NB4 (cell line): ENCODE measurements at regions not wholly inside any gene's neighbourhood (a gene's known extent, or its start where the extent isn't known, plus 50 kb on each side); places are given as distances from the start of the nearest gene placed in this dataset.

Source experiments
- DNase-seq: peaks from one replicate; pipeline ENCODE4 v3.0.0; 2010; ENCODE audit warnings: low read depth
- H3K4me3 ChIP-seq: one replicate; pipeline ENCODE4 v1.5.1; 2011; ENCODE audit warnings: mild to moderate bottlenecking, low read depth, low read length, moderate library complexity
- MYC ChIP-seq: IDR thresholded peaks from 2 replicates; pipeline ENCODE4 v1.6.1; 2011; ENCODE audit warnings: low read depth, low read length
- POLR2A ChIP-seq: IDR thresholded peaks from 2 replicates; pipeline ENCODE4 v1.6.1; 2011; ENCODE audit warnings: mild to moderate bottlenecking; ENCODE audit not compliant: insufficient read length; ENCODE audit errors: extremely low read depth
- TF ChIP-seq, protein P1 (sequence below): IDR thresholded peaks from 2 replicates; pipeline ENCODE4 v1.6.1; 2011; ENCODE audit warnings: low read depth, low read length
- TF ChIP-seq, protein P2 (sequence below): IDR thresholded peaks from one replicate; pipeline ENCODE4 v1.5.1; 2012; ENCODE audit warnings: low read depth, low read length

DNA sequence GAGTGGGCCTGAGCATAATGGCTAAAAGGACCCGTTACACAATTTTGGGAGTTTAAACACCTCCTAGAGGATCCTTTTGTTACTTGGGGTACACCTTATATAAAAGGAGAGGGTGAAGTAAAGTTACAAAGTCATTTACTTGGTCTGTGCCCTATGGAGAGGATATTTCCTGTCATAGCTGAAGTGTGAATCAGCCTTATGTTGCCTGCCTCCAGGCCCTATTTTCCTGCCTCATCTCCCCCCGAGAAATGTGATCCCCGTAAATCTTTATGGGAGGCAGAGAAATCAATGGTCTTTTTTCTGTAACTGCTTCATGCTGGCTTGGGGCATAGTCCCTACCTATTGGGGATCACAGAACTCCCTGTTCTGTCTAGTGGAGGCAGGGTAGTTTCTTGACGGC is 906.6 kb downstream of the DSC3 start:
- DNase-seq, result no peak
- TF ChIP-seq POLR2A, result no peak
- no peak for TF ChIP-seq MYC
- H3K4me3 ChIP-seq, result no peak overlapping the region

DNA sequence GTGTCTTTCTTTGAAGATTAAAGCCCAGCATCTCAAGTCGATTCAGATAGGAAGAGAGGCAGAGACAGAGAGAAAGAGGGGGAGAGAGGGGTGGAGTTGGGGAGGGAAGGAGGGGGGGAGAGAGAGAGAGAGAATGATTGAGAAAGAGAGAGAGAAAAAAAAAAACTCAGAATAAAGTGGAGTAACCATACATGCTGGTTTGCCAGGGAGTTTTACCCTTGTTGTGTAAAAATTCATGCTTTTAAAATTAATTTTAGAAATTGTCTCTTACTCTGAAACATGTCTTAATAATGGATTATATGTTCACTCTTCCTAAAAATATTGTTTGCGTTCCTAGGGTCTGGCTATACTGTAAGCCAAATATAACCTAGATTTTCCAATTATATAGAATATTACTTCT is 908.5 kb downstream of the DSC3 start:
- no peak overlapping the region for H3K4me3 ChIP-seq
- DNase-seq, result no peak
- TF ChIP-seq, protein P1, sequence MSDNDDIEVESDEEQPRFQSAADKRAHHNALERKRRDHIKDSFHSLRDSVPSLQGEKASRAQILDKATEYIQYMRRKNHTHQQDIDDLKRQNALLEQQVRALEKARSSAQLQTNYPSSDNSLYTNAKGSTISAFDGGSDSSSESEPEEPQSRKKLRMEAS, result no peak

DNA sequence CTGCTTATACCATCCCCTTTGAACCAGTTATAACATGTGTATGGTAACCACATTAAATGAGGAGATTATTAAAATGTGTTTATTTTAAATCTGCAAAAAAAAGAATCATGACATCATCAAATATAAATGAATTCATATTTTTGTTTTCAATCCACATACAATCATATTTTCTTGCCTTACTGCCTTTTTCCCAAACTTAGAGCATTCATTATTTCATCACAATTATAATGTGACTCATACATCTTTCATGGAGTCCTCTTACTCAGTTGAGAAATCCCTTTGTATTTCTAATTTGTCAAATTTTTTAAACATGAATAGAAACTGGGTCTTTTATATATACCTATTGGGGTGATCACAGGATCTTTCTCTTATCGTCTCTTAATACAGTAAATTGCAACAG is 909.6 kb downstream of the DSC3 start:
- TF ChIP-seq, protein P2, sequence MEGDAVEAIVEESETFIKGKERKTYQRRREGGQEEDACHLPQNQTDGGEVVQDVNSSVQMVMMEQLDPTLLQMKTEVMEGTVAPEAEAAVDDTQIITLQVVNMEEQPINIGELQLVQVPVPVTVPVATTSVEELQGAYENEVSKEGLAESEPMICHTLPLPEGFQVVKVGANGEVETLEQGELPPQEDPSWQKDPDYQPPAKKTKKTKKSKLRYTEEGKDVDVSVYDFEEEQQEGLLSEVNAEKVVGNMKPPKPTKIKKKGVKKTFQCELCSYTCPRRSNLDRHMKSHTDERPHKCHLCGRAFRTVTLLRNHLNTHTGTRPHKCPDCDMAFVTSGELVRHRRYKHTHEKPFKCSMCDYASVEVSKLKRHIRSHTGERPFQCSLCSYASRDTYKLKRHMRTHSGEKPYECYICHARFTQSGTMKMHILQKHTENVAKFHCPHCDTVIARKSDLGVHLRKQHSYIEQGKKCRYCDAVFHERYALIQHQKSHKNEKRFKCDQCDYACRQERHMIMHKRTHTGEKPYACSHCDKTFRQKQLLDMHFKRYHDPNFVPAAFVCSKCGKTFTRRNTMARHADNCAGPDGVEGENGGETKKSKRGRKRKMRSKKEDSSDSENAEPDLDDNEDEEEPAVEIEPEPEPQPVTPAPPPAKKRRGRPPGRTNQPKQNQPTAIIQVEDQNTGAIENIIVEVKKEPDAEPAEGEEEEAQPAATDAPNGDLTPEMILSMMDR, result no peak
- TF ChIP-seq POLR2A, result no peak
- TF ChIP-seq, protein P1, result no peak
- no peak for TF ChIP-seq MYC
- H3K4me3 ChIP-seq, result no peak overlapping the region
- DNase-seq, result no peak

DNA sequence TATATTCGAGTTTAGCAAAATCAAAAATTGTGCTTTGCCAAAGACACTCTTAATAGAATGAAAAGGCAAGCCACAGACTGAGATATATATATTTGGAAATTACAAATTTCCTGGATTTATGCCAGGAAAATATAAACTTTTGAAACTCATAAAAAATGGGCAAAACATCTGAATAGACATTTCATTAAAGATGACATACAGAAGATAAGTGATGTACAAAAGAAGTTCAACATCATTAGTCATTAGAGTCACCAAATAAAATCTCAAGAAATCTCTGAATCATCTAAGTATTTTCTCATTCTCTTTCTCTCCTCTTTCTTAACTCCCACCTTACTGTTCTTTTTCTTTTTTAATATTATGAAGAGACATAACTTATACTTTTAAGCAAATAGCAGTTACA is 921.1 kb downstream of the DSC3 start:
- no peak for DNase-seq
- TF ChIP-seq, protein P2, result no peak
- TF ChIP-seq POLR2A, result no peak
- TF ChIP-seq, protein P1, result no peak
- H3K4me3 ChIP-seq, result no peak overlapping the region

DNA sequence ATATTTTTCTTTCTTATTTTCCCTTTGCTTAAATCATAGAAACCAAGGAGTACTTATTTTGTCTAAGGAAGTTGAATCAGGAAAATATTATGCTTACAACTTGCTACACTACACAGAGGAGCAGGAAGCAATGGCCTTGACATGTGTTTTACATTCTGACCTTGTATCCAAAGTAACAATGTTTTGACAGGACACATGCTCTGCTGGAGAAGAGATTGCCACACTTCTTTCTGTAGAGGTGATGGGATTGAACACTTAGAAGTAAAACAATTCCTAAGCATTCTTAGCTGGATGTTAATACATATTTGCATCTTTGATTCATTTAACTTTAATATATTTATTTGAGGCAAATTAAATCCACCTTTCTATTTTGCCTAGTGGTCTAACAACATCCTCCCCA is 929.1 kb downstream of the DSC3 start:
- no peak overlapping the region for H3K4me3 ChIP-seq
- no peak for DNase-seq
- TF ChIP-seq, protein P1, result no peak
- no peak for TF ChIP-seq POLR2A
- no peak for TF ChIP-seq MYC

DNA sequence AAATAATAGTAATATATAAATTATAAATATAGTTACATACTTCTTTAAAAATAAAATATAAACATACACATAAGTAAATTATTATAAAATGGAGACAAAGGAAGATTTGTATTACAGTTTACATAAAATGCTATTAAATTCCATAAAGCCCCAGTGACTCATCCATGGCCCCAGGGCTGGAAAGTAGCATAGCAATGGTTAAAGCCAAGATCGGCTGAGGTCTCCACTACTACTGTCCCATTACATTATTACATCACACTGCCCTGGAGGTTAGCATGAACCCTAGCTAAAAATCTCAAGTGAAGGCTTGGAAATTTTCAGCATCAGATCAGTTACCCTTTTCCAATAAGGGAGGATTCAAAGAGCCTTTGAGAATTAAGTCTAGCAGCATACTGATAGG is 936.2 kb downstream of the DSC3 start:
- DNase-seq, result no peak
- TF ChIP-seq, protein P1, result no peak
- TF ChIP-seq, protein P2, result no peak
- TF ChIP-seq MYC (no peak), POLR2A (no peak)
- H3K4me3 ChIP-seq, result no peak overlapping the region

DNA sequence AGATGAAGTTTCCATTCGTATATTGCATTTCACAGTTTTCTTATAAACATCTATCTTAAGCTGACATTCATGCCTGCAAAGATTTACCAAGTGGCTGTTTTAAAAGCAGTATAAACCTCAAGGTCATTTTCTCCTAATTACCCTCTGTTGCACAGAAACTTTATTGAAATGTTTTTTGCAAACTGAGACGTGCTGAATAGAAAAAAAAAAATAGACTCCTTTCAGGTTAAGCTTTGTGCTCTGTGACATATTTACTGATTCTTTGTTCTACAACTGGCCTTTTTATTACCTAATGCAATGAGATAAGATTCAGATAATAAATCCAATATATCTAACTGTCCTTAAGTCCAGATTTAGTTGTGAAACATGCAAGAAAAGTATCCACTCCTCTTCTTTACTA is 938.7 kb downstream of the DSC3 start:
- H3K4me3 ChIP-seq, result no peak overlapping the region
- no peak for DNase-seq
- TF ChIP-seq MYC (no peak), POLR2A (no peak)
- TF ChIP-seq, protein P2, result no peak
- TF ChIP-seq, protein P1, result no peak
